GM10248 (cell line): ENCODE measurements at regions not wholly inside any gene's neighbourhood (a gene's known extent, or its start where the extent isn't known, plus 50 kb on each side); places are given as distances from the start of the nearest gene placed in this dataset.

Source experiments
- CTCF ChIA-PET: fragments of 300-600 bp; sonication (Branson Sonifier 250); formaldehyde crosslinking; extraction: SDS; loops from one replicate; lab custom pipeline; 2021; ENCODE audit warnings: antibody characterized with exemption; lab: Yijun Ruan, JAX
- POLR2A ChIA-PET: fragments of 350-650 bp; sonication (Branson Sonifier 250); formaldehyde crosslinking; extraction: SDS; loops from one replicate; lab custom pipeline; 2020; ENCODE audit warnings: antibody characterized with exemption; lab: Yijun Ruan, JAX
- DNase-seq: peaks from one replicate; pipeline ENCODE4 v3.0.0; 2012; ENCODE audit errors: extremely low spot score
- TF ChIP-seq, protein P1 (sequence below): IDR thresholded peaks from 2 replicates; pipeline ENCODE4 v1.5.1; 2012; ENCODE audit warnings: mild to moderate bottlenecking, low read depth; ENCODE audit errors: extremely low read depth, missing control alignments, control extremely low read depth

DNA sequence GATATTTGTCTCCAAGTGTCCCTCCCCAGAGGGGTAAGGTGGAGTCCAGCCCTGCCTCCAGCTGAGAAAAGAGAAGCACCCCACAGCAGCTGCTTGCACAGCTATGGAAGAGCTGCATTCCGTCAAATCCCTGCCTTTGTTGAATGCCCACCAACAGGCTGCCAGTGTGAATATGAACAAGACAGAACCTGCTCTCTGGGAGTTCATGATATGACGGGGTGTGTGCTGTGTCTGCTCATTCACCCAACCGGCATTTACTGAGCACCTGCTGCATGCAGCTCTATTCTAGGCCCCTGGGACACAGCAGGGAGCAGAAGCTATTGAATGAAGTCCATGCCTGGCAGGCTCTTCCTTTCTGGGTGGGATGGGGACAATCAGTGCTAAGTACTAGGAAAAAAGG lies 238.8 kb downstream of the GADD45G start:
- TF ChIP-seq, protein P1, sequence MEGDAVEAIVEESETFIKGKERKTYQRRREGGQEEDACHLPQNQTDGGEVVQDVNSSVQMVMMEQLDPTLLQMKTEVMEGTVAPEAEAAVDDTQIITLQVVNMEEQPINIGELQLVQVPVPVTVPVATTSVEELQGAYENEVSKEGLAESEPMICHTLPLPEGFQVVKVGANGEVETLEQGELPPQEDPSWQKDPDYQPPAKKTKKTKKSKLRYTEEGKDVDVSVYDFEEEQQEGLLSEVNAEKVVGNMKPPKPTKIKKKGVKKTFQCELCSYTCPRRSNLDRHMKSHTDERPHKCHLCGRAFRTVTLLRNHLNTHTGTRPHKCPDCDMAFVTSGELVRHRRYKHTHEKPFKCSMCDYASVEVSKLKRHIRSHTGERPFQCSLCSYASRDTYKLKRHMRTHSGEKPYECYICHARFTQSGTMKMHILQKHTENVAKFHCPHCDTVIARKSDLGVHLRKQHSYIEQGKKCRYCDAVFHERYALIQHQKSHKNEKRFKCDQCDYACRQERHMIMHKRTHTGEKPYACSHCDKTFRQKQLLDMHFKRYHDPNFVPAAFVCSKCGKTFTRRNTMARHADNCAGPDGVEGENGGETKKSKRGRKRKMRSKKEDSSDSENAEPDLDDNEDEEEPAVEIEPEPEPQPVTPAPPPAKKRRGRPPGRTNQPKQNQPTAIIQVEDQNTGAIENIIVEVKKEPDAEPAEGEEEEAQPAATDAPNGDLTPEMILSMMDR, result no peak
- CTCF ChIA-PET, result no interaction called here

DNA sequence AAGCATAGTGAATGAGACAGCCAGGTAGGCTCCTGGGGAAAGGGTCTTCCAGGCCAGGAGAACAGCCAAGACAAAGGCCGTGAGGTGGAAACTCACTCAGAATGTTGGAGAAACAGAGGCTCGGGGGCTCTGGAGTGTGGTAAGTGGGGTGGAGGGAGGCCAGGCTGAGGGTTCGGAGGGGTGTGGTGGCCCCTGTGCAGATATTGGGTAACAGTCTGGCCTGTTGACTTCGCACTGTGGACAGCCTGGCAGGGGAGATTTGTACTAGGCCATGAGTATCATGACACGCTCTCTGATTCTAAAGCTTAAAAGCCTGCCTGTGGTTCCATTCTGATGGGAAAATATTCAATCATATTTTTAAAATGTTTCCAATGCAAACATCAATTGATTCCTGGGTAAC lies 239.3 kb downstream of the GADD45G start:
- no peak for DNase-seq
- TF ChIP-seq, protein P1, result no peak
- CTCF ChIA-PET, result no interaction called here
- POLR2A ChIA-PET, result no interaction called here

More for the DNA sequence above, 238.8 kb downstream of the GADD45G start:
- POLR2A ChIA-PET, result no interaction called here
- DNase-seq, result no peak

DNA sequence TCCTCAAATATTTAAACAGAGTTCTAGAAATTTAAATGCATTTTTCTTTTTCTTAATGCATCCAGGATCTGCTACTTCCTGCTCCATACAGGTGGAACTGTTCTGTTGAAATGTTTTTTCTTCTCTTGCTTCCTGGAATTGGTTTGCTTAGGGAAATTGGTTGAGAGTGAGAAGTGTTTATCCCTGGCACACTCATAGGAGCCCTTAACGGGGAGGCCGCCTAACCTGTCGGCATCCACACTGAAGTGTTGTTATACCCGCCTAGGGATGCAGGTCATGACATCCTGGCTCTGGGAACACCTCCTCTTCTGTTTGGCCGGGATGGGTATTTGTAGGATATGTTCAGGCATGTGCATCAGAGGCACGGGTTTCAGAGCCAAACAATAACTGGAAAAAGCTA lies 239.7 kb downstream of the GADD45G start:
- TF ChIP-seq, protein P1, result no peak
- CTCF ChIA-PET, result no interaction called here
- DNase-seq, result no peak
- POLR2A ChIA-PET, result no interaction called here

DNA sequence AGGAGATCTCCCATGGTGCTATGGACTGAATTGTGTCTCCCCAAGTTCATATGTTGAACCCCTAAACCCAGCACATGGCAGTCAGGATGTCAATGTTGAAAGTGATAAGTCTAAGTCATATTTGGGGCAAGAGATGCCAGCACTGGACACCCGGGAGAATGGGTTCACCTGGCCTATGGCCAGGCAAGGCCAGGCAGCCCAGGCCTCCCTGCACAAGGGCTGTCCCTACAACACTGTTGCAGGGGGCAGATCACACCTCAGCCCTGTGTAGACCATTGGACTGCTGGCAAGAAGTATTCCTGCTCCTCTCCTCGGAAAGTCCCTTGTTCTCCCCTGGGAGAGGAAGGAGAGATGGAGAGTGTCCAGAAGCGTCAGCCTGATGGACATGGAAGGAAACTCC lies 240.5 kb downstream of the GADD45G start:
- CTCF ChIA-PET, result no interaction called here
- TF ChIP-seq, protein P1, result no peak
- POLR2A ChIA-PET, result no interaction called here
- DNase-seq, result no peak

DNA sequence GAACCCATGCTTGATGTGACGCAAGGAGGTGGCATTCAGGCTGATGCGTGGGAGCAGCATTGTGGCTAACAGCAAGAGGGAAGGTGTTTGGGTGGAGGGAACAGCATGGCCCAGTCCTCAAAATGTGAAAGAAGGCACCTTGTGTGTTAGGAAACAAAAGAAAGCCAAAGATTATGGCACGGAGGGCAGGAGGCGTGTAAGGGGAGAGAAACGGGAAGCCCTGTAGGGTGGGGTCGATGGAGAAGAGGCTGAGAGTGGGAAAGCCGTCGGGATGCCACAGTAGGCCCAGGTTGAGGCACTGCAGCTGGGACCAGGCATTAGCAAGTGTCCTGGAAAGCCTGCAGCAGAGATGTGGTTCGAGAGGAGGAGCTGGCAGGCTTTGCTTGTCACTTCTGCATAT lies 241.1 kb downstream of the GADD45G start:
- no peak for DNase-seq
- POLR2A ChIA-PET, result no interaction called here
- CTCF ChIA-PET, result no interaction called here
- TF ChIP-seq, protein P1, result no peak

DNA sequence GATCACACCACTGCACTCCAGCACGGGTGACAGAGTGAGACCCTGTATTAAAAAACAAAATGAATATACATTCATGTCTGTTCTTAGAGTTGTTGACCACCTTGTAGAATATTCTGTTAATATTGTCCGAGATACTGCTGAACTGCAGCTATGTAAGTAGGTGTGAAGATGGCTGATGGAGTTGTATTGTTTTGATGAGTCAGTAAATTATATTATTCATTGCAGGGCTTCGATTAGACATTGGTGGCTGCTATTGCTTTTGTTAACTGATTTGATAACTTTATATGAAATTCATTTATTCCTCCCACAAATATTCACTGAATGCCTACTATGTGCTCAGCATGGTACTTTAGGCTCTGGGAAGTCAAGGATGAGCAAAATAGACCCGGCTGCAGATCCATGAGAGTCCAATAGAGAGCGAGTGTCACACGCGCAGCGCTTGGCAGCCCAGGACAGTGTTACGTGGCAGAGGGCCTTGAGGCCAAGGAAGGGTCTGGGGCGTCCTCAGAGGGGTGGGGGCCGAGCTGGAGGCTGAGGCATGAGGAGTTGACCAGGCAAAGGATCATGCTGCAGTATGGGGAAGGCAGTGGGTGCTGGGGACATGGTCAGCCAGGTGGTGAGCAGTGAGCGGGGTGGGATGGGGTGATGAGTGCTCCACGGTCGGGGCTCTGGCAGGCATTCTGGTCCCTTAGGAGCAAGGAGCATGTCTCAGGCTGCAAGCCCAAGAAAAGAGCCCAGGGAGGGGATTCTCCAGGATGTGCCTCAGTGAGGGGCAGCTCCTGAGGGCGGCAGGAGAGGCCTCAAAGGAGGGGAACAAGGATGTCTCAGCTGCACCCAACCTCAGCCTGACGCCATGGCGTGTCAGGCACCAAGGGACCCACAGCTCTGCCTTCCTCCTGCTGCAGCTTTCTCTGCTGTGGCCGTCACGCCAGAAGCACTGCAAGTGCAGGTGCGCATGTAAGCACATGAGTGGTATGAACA lies 243.5 kb downstream of the GADD45G start:
- POLR2A ChIA-PET, result no interaction called here
- TF ChIP-seq, protein P1, result no peak
- DNase-seq, result no peak
- CTCF ChIA-PET, result interaction anchor here (1.4 kb wide), 2 partner anchors 13 to 21 kb away, joined by 3 read pairs; no protein-coding TSS in a partner anchor
